ENCODE measurements at regions not wholly inside any gene's neighbourhood (a gene's known extent, or its start where the extent isn't known, plus 50 kb on each side); places are given as distances from the start of the nearest gene placed in this dataset.
"Not testable (repeated sequence)": the region's sequence is repeated elsewhere in the genome, so short reads cannot be mapped to it uniquely, and the experiment has no call there.

GRCh38 chr7:142436601-142437000, 178.7 kb upstream of the PRSS58 start:
- no peak for DNase-seq (ENCODE audit: low read depth)
- TF ChIP-seq CTCF (IDR thresholded peaks at IDR 0.05; ENCODE audit: insufficient read depth, low read depth, low read length, missing control alignments), result no peak
- no peak overlapping the region for H3K4me3 ChIP-seq (ENCODE audit: low read depth, low read length)

GRCh38 chr7:142435606-142436005, 177.7 kb upstream of the PRSS58 start:
- not testable (repeated sequence) for H3K4me3 ChIP-seq (ENCODE audit: low read depth, low read length); DNase-seq (ENCODE audit: low read depth)

GRCh38 chr7:142434666-142435167, 176.9 kb upstream of the PRSS58 start:
- no peak overlapping the region for H3K4me3 ChIP-seq (ENCODE audit: low read depth, low read length)
- DNase-seq (ENCODE audit: low read depth), result no peak
- no peak for TF ChIP-seq CTCF (IDR thresholded peaks at IDR 0.05; ENCODE audit: insufficient read depth, low read depth, low read length, missing control alignments)

GRCh38 chr7:142434133-142434532, 176.3 kb upstream of the PRSS58 start:
- not testable (repeated sequence) for H3K4me3 ChIP-seq (ENCODE audit: low read depth, low read length); DNase-seq (ENCODE audit: low read depth)

- no peak overlapping the region for H3K4me3 ChIP-seq (ENCODE audit: low read depth, low read length)
- no peak for TF ChIP-seq CTCF (IDR thresholded peaks at IDR 0.05; ENCODE audit: insufficient read depth, low read depth, low read length, missing control alignments)
- no peak for DNase-seq (ENCODE audit: low read depth)
These were observed 174.5 kb upstream of the PRSS58 start for GRCh38 chr7:142432377-142432776.

GRCh38 chr7:142431491-142431890, 173.6 kb upstream of the PRSS58 start:
- TF ChIP-seq CTCF (IDR thresholded peaks at IDR 0.05; ENCODE audit: insufficient read depth, low read depth, low read length, missing control alignments), result no peak
- H3K4me3 ChIP-seq (ENCODE audit: low read depth, low read length), result no peak overlapping the region
- no peak for DNase-seq (ENCODE audit: low read depth)

GRCh38 chr7:142428094-142428493, 170.2 kb upstream of the PRSS58 start:
- DNase-seq (ENCODE audit: low read depth), result no peak
- TF ChIP-seq CTCF (IDR thresholded peaks at IDR 0.05; ENCODE audit: insufficient read depth, low read depth, low read length, missing control alignments), result no peak

GRCh38 chr7:142425281-142425680, 167.4 kb upstream of the PRSS58 start:
- no peak for TF ChIP-seq CTCF (IDR thresholded peaks at IDR 0.05; ENCODE audit: insufficient read depth, low read depth, low read length, missing control alignments)
- H3K4me3 ChIP-seq (ENCODE audit: low read depth, low read length), result no peak overlapping the region
- DNase-seq (ENCODE audit: low read depth), result no peak

More at GRCh38 chr7:142428094-142428493, 170.2 kb upstream of the PRSS58 start:
- no peak overlapping the region for H3K4me3 ChIP-seq (ENCODE audit: low read depth, low read length)

Data from GM12865 (cell line).